HEK293T (cell line): ENCODE measurements at regions not wholly inside any gene's neighbourhood (a gene's known extent, or its start where the extent isn't known, plus 50 kb on each side); places are given as distances from the start of the nearest gene placed in this dataset.

Source experiments
- ARNT ChIP-seq: fragments of 450-650 bp; IDR thresholded peaks from 2 replicates; pipeline ENCODE4 v1.6.1; 2017; ENCODE audit warnings: mild to moderate bottlenecking
- BHLHE40 ChIP-seq: fragments of 450-650 bp; IDR thresholded peaks from 2 replicates; pipeline ENCODE4 v1.6.1; 2016; ENCODE audit warnings: mild to moderate bottlenecking, moderate library complexity, borderline replicate concordance
- CTBP1 ChIP-seq: fragments of 450-650 bp; IDR thresholded peaks from 2 replicates; pipeline ENCODE4 v1.6.1; 2016; ENCODE audit warnings: borderline replicate concordance
- ELF4 ChIP-seq: fragments of 450-650 bp; IDR thresholded peaks from 2 replicates; pipeline ENCODE4 v1.6.1; 2017; ENCODE audit warnings: antibody characterized with exemption
- FOXA1 ChIP-seq: fragments of 450-650 bp; IDR thresholded peaks from 2 replicates; pipeline ENCODE4 v1.6.1; 2016; ENCODE audit warnings: mild to moderate bottlenecking
- FOXM1 ChIP-seq: fragments of 450-650 bp; IDR thresholded peaks from 2 replicates; pipeline ENCODE4 v1.6.1; 2017; ENCODE audit warnings: mild to moderate bottlenecking, borderline replicate concordance
- PKNOX1 ChIP-seq: fragments of 450-650 bp; IDR thresholded peaks from 2 replicates; pipeline ENCODE4 v1.6.1; 2016
- SP1 ChIP-seq: fragments of 450-650 bp; IDR thresholded peaks from 2 replicates; pipeline ENCODE4 v1.6.1; 2017

- TF ChIP-seq ARNT (no peak), BHLHE40 (no peak), PKNOX1 (no peak), ELF4 (no peak), CTBP1 (no peak), FOXA1 (no peak), SP1 (no peak), FOXM1 (no peak)
Observed at GRCh38 chr18:73943763-73944162, 203.9 kb downstream of the FBXO15 start.
